ENCODE measurements at regions not wholly inside any gene's neighbourhood (a gene's known extent, or its start where the extent isn't known, plus 50 kb on each side); places are given as distances from the start of the nearest gene placed in this dataset.
"Not testable (repeated sequence)": the region's sequence is repeated elsewhere in the genome, so short reads cannot be mapped to it uniquely, and the experiment has no call there.

DNA sequence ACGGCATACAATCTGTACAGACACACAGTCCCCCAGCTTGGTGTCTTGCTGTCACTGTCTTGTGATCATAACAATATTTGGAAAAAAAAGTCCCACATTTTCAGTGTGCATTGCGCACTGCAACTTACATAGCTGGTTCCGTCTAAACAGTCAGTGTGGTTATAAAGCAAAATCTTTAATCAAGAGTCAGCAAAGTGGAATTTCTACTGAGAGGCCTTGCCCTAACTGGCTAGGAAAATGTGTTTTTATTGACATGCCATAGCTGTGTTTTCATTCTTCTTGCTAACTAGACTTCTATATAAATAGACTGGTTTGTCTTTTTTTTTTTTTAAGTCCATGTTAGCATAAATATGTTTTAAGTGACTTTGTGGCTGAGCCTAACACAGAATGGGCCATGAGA is 174.8 kb downstream of the POLR2M start:
- no peak for DNase-seq (ENCODE audit: low read depth)

DNA sequence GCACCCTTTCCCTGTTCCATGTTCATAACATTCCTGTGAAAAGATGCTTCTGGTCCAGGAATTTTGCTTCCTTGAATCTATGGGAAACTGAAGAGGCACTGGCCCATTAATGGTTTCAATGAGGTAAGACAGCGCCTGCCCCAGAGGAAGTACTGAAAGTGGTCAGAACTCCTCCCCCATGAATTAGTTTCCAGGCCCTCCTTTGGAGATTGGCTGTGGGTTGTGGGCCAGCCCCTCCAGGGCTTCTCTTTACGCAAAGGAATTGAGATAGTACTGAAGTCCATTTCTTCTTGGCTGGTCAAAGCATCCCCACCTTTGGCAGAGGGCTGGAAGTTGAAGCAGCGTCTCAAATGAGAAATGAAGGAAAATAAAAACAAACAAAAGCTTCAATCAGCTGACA is 175.5 kb downstream of the POLR2M start:
- DNase-seq (ENCODE audit: low read depth): no peak

DNA sequence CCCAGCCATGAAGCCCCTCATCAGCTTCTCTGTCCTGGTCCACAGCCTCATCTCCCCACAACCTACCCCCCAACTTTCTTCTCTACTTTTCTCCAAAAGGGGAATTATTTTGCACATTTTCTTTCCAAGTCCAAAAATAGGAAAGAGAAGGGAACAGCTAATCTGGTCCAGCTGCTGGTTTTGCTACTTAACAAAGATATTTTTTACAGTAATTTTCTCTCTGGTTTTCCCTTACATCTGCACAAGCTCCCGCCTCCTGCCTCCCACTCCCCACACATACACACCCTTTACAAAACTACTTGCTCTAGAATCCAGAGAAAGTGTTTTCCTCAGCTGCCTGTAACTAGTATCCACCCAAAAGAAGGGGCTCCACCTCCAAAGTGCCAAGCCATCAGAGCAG is 177.2 kb downstream of the POLR2M start:
- no peak for DNase-seq (ENCODE audit: low read depth)

DNA sequence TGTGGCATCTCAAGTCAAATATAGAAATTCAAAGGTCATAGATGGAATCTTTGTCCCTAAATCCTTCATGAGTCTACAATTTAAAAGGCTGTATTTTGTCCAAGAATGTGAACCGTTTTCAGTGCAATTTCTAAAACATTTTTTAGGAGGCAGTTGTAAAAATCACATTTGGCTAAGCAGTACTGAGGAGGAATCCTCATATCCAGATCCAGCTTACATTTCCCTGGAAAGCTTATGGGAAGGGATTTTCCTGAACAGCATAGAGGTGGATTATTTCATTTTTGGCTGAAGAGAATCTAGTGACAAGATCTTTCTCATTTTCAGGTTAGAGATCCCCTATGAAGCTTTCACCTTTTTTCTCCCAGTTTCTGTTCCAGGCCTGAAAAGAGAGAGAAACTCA is 178.4 kb downstream of the POLR2M start:
- no peak for DNase-seq (ENCODE audit: low read depth)

DNA sequence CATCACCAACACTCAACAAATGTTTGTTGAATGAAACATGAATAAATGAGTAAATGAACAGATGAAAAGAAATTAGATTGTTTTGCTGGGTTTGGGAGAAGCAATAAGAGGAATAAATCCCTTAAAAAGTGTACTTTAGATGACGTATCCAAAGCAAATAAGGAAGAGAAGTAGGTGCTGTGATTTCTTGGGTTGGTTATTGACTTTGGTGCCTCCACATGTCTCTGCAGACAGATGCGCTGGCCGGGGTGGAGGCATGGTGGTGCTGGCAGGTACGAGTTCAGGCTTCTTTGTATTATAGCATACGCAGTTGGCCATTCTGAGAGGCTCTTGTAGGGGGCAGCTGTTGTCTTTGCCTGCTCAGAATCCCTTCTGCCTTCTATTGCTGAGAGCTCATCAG is 178.9 kb downstream of the POLR2M start:
- no peak for DNase-seq (ENCODE audit: low read depth)

DNA sequence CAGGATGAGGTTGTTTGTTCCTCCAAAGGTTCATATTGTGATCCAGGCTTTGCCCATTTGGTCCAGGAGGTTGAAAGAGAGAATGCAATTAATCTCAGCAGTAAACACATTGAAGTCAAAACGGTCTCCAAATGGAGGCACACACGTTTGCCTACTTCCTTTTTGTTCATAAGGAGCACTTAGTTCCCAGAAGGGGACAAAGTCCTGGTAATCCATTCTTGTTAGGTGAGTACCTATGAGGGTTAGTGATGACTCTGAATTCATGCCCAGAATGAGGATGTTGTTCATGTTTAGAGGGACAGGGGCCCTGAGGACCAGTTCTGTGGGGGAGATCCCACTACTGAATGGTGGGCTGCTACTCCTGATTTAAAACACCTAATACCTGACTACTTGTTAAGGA is 177.7 kb downstream of the ALDH1A2 start:
- no peak for DNase-seq (ENCODE audit: low read depth)

DNA sequence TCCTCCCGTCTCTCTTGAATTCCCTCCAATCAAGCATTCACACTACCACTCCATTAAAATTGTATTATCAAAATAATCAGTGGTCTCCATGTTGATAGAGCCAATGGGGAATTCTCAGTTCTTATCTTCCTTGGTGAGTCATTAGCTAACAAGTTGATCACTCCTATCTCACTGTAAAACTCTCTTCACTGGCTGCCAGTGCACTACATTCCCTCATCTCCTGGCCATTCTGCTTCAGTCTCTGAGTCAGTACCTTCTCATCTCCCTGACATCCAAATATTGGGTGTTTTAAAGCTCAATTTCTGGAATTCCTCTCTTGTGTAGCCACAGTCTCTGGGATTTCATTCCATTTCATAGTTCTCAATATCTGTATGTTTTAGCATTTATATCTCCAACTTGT is 175.2 kb downstream of the ALDH1A2 start:
- DNase-seq (ENCODE audit: low read depth): no peak

DNA sequence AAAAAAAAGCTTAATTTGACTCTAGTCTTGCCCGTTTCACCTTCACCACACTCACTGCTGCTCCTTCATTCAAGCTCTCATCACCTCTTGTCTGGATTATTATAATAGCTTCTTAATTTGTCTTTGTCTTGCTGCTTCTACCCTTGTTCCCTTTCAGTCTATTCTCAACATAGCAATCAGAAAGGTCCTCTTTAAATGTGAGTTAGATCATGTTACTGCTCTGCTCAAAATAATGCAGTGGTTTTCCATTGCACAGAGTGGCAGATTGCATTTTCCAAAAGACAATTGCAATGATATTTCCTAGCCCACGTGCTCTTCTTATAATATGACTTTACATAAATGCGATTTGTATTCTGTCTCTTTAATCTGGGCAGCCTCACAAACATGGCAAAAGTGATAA is 174.6 kb downstream of the ALDH1A2 start:
- DNase-seq (ENCODE audit: low read depth): no peak

DNA sequence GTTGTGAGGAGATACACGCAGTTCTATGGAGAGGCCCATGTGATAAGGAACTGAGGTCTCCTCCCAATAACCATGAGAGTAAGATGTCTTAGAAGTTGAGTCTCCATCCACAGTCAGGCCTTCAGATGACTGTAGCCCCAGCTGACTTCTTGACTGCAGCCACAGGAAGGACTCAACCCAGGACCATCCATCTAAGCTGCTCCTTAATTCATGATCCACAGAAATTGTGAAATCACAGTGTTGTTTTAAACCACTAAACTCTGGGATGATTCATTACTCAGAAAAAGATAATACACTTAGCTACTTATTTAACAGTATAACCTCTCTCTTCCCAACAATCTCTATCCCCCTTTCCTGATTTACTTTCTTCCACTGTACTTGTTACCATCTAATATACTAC is 173.3 kb downstream of the ALDH1A2 start:
- DNase-seq (ENCODE audit: low read depth): no peak

DNA sequence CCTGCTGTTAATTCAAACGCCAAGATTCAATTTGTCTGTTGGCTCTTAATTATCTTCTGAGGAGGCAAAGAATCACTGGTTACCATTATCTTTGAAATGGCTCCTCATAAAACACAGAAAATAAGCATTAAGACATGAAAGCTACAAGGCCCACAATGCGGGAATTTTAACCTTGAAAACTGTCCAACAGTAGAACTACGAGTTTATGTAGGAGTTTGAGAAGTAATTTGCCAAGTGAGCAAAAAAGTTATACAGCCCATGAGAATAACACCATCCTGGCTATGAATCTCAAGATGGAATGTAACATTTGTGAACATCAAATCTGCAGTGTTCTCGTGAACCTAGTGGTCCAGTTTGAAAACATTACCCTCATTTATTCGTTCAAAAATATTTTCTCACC is 172.5 kb downstream of the ALDH1A2 start:
- no peak for DNase-seq (ENCODE audit: low read depth)

DNA sequence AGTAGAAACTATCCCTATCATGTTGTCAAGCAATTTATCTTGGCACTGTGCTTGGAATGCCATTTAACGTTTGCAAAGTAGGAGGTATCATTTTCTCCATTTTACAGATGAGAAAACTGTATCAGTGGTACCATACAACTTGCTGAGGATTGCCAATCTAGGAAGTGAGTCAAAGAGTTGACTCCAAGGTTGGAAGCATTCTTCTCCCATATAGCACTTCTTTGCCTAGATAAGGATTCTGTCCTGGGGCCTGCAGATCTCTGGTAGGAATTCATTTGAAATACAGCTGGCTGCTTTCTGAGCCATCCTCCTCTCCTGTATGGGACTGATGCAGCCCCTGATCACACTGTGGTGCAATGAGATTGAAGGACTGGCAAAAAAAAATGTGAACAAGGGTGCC is 170.2 kb downstream of the ALDH1A2 start:
- DNase-seq (ENCODE audit: low read depth): no peak

DNA sequence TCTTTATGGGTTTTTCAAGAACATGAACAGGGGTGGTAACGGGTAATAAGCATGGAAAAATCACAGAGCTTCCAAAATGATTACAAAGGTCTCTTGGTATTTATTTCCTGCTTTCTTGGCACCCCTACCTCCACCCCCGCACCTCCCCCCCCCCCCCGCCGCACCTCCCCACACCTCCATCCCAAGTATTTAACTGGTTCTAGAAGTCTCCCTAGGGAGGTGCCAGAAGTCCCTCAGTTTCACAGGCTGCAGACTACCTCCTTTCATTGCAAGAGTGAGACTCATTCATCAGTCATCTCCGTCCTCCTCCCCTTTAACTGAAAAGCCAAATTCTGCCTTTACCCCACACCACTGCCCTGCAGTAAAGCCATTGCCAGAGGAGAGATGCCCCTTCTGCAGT is 169.4 kb downstream of the ALDH1A2 start:
- DNase-seq (ENCODE audit: low read depth): no peak

DNA sequence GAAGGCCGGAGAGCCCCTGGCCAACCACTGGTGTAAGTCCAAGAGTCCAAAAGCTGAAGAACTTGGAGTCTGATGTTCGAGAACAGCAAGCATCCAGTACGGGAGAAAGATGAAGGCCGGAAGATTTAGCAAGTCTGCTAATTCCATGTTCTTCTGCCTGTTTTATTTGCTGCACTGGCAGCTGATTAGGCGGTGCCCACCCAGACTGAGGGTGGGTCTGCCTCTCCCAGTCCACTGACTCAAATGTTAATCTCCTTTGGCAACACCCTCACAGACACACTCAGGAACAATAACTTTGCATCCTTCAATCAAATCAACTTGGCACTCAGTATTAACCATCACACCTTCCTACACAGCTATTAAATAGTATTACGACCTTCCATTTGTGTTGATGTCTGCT is 168.6 kb downstream of the ALDH1A2 start:
- DNase-seq (ENCODE audit: low read depth): not testable (repeated sequence)

DNA sequence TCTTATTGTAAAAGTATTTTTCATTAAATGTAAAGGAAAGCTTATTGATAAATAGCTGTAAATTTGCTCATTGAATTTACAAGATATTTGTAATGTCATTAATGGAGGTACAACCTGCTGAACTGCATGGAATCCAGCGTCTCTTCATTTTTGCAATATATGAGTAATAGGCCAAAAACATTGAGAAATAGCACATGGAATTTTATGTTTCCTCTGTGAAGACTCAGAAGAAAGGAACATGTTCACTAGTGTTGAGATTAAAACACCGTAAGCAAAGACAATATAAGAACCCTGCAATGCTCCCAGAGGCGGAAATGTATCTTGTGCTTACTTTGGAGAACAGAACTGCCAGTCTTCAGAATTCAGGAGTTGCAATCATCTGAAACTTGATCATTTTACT is 167.6 kb downstream of the ALDH1A2 start:
- DNase-seq (ENCODE audit: low read depth): no peak

DNA sequence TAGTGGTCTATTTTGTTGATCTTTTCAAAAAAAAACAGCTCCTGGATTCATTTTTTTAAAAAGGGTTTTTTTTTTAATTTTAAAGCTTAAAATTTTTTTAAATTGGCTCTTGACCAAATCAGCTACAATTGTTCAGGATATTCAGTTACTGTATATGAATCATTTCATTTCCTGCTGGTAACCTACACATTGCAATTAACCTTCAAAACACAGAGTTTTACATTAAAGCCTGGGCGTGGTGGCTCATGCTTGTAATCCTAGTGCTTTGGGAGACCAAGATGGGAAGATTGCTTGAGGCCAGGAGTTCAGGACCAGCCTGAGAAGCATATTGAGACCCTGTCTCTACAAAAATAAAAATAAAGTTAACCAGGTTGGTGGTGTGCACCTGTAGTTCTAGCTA is 163.4 kb downstream of the ALDH1A2 start:
- no peak for DNase-seq (ENCODE audit: low read depth)

Measured in activated gamma-delta T cell treated with anti-CD3 and anti-CD28 coated beads, Interleukin-2, amount 50 U/mL, for 16 hours (primary cell).